ENCODE measurements at regions not wholly inside any gene's neighbourhood (a gene's known extent, or its start where the extent isn't known, plus 50 kb on each side); places are given as distances from the start of the nearest gene placed in this dataset.

DNA sequence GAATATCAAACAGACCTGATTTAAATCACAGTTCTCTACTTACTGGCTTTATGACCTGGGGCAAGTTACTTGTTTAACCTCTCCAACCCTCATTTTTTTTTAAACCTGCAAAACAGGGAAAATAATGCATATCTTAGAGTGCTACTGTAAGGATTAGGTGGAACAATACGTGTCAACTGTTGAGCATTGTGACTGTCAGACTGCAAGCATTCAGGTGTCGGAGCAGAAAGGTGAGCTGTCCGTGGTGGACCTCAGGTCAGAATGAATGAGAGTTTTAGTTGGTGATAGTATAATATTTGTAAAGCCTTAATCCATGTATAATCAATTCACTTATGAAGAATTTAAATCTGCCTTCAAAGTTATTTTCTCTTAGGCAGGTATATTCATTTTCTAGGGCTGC lies 404.2 kb downstream of the ETNK1 start:
- H3K4me3 Mint-ChIP-seq (ENCODE audit: unreplicated experiment): no peak overlapping the region
- no peaks in the 10 kb centered on the region for H3K4me1 Mint-ChIP-seq (ENCODE audit: low read depth, unreplicated experiment)
- no peaks in the 10 kb centered on the region for H3K9me3 Mint-ChIP-seq (ENCODE audit: unreplicated experiment)
- DNase-seq: no peak
- CTCF ChIA-PET: no interaction called here
- Histone ChIP-seq H3K4me3 (ENCODE audit: low read depth, low read length) (no peak overlapping the region), H3K36me3 (ENCODE audit: control insufficient read depth, insufficient read depth, low read length) (no peaks in the 10 kb centered on the region), H3K4me1 (no peaks in the 10 kb centered on the region), H3K9me3 (no peaks in the 10 kb centered on the region), H3K27me3 (replicated peaks; ENCODE audit: control insufficient read depth, insufficient read depth, low read length) (no peaks in the 10 kb centered on the region)
- intact Hi-C loops (cut with micrococcal nuclease; ENCODE audit: unreplicated experiment): no loop called here
- H3K36me3 Mint-ChIP-seq (ENCODE audit: insufficient read depth, unreplicated experiment): no peaks in the 10 kb centered on the region
- H3K27ac Mint-ChIP-seq (ENCODE audit: unreplicated experiment): no peak overlapping the region
- TF ChIP-seq CTCF (IDR thresholded peaks at IDR 0.05; ENCODE audit: insufficient read depth in 1 of 2, low read depth in 1 of 2, low read length in 1 of 2, severe bottlenecking in 1 of 2, unreplicated experiment in 1 of 2): no peak
- H3K27me3 Mint-ChIP-seq (ENCODE audit: insufficient read depth, unreplicated experiment): peaks cover 14% of the 10 kb centered on the region
- POLR2A ChIA-PET: no interaction called here
- BruUV-seq (replicated peaks): no TSS peak

DNA sequence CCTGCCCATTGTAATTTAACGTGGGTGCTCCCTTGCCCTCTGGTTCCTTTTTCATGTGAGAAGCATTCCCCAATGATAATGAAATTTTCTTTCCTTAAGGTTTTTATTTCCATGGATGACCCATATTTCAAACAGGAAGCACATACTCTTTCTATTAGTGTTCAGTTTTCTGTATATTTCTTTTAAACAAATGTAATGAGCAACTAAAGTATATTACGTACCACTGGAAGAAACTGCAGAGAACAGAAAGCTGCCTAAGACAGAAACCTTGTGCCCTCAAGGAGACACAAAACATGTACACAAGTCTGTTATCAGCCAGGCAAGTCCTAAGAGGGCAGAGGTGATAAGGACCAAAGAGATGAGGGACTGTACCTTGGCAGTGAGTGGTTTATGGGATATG lies 414.9 kb downstream of the ETNK1 start:
- DNase-seq: no peak
- H3K4me3 Mint-ChIP-seq (ENCODE audit: unreplicated experiment): no peak overlapping the region

DNA sequence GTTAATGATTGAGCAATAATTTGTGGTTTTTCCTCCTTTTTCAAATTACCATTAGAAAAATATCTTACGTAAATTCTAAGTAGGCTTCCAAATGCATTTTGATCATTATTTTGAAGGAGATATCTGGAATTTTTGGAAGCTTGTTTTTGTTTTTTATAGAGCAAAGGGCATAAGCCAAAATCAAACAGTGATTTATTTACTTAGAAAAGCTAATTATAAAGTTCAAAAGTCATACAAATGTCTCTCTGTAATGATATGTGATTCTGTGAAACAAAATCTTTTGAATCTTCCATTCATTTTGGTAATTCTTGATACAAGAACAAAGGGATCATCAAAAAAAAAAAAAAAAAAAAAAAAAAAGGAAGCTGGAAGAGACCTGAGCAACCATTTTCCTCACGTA lies 416.8 kb downstream of the ETNK1 start:
- no peaks in the 10 kb centered on the region for H3K36me3 Mint-ChIP-seq (ENCODE audit: insufficient read depth, unreplicated experiment)
- Histone ChIP-seq H3K4me1 (no peaks in the 10 kb centered on the region), H3K27me3 (replicated peaks; ENCODE audit: control insufficient read depth, insufficient read depth, low read length) (no peaks in the 10 kb centered on the region), H3K36me3 (ENCODE audit: control insufficient read depth, insufficient read depth, low read length) (no peaks in the 10 kb centered on the region), H3K9me3 (no peaks in the 10 kb centered on the region), H3K4me3 (ENCODE audit: low read depth, low read length) (no peak overlapping the region)
- CTCF ChIA-PET: no interaction called here
- H3K4me3 Mint-ChIP-seq (ENCODE audit: unreplicated experiment): no peak overlapping the region
- no TSS peak for BruUV-seq (replicated peaks)
- no peak overlapping the region for H3K27ac Mint-ChIP-seq (ENCODE audit: unreplicated experiment)
- peaks cover 11% of the 10 kb centered on the region for H3K27me3 Mint-ChIP-seq (ENCODE audit: insufficient read depth, unreplicated experiment)
- DNase-seq: no peak
- POLR2A ChIA-PET: interaction anchor here (0.6 kb wide), 1 partner anchor 254 kb away, joined by 3 read pairs; no protein-coding TSS in a partner anchor
- H3K9me3 Mint-ChIP-seq (ENCODE audit: unreplicated experiment): no peaks in the 10 kb centered on the region
- H3K4me1 Mint-ChIP-seq (ENCODE audit: low read depth, unreplicated experiment): no peaks in the 10 kb centered on the region
- no peak for TF ChIP-seq CTCF (IDR thresholded peaks at IDR 0.05; ENCODE audit: insufficient read depth in 1 of 2, low read depth in 1 of 2, low read length in 1 of 2, severe bottlenecking in 1 of 2, unreplicated experiment in 1 of 2)
- intact Hi-C loops (cut with micrococcal nuclease; ENCODE audit: unreplicated experiment): no loop called here

More for the DNA sequence above, 414.9 kb downstream of the ETNK1 start:
- Mint-ChIP-seq H3K36me3 (ENCODE audit: insufficient read depth, unreplicated experiment) (no peaks in the 10 kb centered on the region), H3K27ac (ENCODE audit: unreplicated experiment) (no peak overlapping the region), H3K9me3 (ENCODE audit: unreplicated experiment) (no peaks in the 10 kb centered on the region), H3K4me1 (ENCODE audit: low read depth, unreplicated experiment) (no peaks in the 10 kb centered on the region), H3K27me3 (ENCODE audit: insufficient read depth, unreplicated experiment) (peaks cover 12% of the 10 kb centered on the region)
- no TSS peak for BruUV-seq (replicated peaks)
- intact Hi-C loops (cut with micrococcal nuclease; ENCODE audit: unreplicated experiment): no loop called here
- Histone ChIP-seq H3K27me3 (replicated peaks; ENCODE audit: control insufficient read depth, insufficient read depth, low read length) (no peaks in the 10 kb centered on the region), H3K36me3 (ENCODE audit: control insufficient read depth, insufficient read depth, low read length) (no peaks in the 10 kb centered on the region), H3K4me1 (no peaks in the 10 kb centered on the region), H3K4me3 (ENCODE audit: low read depth, low read length) (no peak overlapping the region), H3K9me3 (no peaks in the 10 kb centered on the region)
- TF ChIP-seq CTCF (IDR thresholded peaks at IDR 0.05; ENCODE audit: insufficient read depth in 1 of 2, low read depth in 1 of 2, low read length in 1 of 2, severe bottlenecking in 1 of 2, unreplicated experiment in 1 of 2): no peak
- POLR2A ChIA-PET: no interaction called here
- CTCF ChIA-PET: no interaction called here

Data from Caco-2 (cell line).